ENCODE measurements at regions not wholly inside any gene's neighbourhood (a gene's known extent, or its start where the extent isn't known, plus 50 kb on each side); places are given as distances from the start of the nearest gene placed in this dataset.

DNA sequence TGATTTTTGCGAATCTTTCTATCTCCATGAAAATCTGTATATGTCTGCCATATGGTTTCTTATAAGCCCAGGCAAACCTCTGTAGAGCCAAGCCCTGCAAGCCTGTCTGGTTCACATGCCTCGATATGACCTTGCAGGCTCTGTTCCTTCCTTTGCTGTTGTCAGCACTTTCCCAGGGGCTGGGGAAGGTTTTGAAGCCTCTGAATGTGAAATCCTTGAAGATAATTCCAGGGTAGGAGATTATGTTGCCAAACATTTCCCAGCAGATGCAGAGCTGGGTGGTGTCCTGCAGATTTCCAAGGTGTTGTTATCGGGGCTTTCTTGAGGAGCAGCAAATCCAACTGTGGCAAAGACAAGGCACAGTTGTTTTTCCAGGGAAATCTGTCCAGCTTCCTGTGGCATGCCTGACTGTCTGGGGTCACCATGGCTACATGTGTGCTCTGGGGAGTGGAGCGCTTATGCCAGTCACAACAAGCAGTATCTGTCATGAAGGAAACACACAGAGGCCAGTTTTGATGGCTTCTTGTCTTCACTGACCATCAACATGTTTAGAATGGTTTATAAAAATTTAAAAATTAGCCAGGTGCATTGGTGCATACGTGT is 60.7 kb upstream of the RPS23 start:
- TF ChIP-seq, protein P1, sequence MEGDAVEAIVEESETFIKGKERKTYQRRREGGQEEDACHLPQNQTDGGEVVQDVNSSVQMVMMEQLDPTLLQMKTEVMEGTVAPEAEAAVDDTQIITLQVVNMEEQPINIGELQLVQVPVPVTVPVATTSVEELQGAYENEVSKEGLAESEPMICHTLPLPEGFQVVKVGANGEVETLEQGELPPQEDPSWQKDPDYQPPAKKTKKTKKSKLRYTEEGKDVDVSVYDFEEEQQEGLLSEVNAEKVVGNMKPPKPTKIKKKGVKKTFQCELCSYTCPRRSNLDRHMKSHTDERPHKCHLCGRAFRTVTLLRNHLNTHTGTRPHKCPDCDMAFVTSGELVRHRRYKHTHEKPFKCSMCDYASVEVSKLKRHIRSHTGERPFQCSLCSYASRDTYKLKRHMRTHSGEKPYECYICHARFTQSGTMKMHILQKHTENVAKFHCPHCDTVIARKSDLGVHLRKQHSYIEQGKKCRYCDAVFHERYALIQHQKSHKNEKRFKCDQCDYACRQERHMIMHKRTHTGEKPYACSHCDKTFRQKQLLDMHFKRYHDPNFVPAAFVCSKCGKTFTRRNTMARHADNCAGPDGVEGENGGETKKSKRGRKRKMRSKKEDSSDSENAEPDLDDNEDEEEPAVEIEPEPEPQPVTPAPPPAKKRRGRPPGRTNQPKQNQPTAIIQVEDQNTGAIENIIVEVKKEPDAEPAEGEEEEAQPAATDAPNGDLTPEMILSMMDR (IDR thresholded peaks at IDR 0.05), result no peak
- TF ChIP-seq POLR2A (IDR thresholded peaks at IDR 0.05; ENCODE audit: low read depth), result no peak
